Keratinocyte (primary cell): ENCODE measurements at regions not wholly inside any gene's neighbourhood (a gene's known extent, or its start where the extent isn't known, plus 50 kb on each side); places are given as distances from the start of the nearest gene placed in this dataset.

Experiments
- CTCF ChIP-seq, 3 experiments: IDR thresholded peaks in 1 of 3; conservative IDR thresholded peaks in 1 of 3; optimal IDR thresholded peaks in 1 of 3; 2 replicates in 2 of 3; 3 replicates in 1 of 3; pipeline versions ENCODE3 to v1.5.1; 2011; ENCODE audit warnings: low read length in 3 of 3, mild to moderate bottlenecking in 3 of 3, moderate library complexity in 2 of 3, control low read depth in 1 of 3, inconsistent platforms in 1 of 3; ENCODE audit not compliant: insufficient read depth in 2 of 3; ENCODE audit errors: extremely low read depth in 1 of 3
- EZH2 ChIP-seq: IDR thresholded peaks from one replicate; pipeline ENCODE4 v1.6.1; 2012; ENCODE audit warnings: inconsistent platforms, mild to moderate bottlenecking, low read length, moderate library complexity

DNA sequence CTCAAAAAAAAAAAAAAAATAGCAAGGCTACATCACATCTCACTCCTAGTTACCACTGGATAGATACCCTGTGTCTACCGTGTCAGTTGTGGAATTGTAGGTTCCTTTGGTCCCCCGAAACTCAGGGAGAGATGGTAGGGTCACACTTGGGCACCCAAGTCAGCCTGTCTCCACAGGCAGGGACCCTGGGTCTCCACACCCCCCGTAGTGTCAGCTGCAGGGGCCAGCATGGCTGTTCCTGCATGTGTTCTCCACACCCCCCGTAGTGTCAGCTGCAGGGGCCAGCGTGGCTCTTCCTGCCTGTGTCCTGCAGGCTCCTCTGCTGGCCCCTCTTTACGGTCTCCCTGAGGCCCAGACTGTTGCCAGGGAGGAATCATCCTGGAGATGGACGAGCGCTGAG lies 282.1 kb downstream of the BRD1 start:
- no peak for TF ChIP-seq CTCF (optimal IDR thresholded peaks at IDR 0.05 in 1 of 3, IDR thresholded peaks at IDR 0.05 in 1 of 3, conservative IDR thresholded peaks at IDR 0.05 in 1 of 3; ENCODE audit: extremely low read depth in 1 of 3, insufficient read depth in 2 of 3, low read length in 3 of 3)
- TF ChIP-seq EZH2, result no peak
